Right ventricle myocardium superior (tissue), 1 donor: ENCODE measurements at regions not wholly inside any gene's neighbourhood (a gene's known extent, or its start where the extent isn't known, plus 50 kb on each side); places are given as distances from the start of the nearest gene placed in this dataset.
"Not testable (repeated sequence)": the region's sequence is repeated elsewhere in the genome, so short reads cannot be mapped to it uniquely, and the experiment has no call there.

ENCODE experiments used
- ATAC-seq: fragments of 200-7000 bp; cut with Tn5 transposase; one replicate; pipeline ENCODE4 v1.9.1; 2020; ENCODE audit warnings: mild to moderate bottlenecking; ENCODE audit not compliant: poor library complexity
- DNase-seq: peaks from one replicate; pipeline ENCODE4 v3.0.0-alpha.2; 2020
- intact Hi-C: fragments of 100-400 bp; cut with DNase I; formaldehyde crosslinking; loops from one replicate; pipeline ENCODE4 v1.11.2; 2022
- donor health status: DM: no; HTN: yes; CAD: no; lungs with severe emphysema.

DNA sequence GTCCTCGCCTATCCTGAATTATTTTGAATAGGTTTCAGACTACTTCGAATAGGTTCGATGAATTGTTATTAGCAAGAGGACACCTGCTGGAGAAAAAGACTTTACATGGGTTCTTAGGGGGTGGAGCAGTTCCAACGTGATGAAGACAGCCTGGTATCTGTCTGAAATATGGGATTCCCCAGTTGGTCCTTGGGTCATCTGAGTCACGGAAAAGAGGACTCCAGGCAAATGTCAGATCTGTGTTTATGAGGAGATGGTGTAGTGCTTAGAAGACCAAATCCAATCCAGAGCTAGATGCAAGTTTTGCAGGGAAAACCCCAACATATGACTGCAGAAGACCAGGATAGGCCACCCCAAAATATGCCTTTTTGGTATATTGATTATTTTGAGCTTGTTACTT, 98.9 kb upstream of the IGSF10 start:
- no peak for ATAC-seq
- DNase-seq: no peak
- intact Hi-C loops: no loop called here

DNA sequence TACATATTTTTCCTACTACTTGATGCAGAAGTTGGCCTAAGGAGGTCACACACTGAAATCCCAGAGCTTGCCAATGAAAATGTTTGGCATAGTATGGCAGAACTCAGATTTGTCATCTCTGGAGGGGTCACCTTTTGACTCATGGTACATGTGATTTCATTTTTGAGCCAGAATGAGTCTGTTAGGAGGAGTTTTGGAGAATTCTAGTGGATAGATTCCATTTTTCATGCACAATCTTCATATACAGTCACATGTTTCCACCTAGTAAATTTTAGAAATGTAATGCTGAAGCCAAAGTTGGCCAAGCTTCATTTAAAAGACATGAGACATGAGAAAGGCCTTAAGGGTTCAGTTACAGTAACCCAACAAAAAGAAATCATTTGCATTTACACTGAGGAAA, 97.8 kb upstream of the IGSF10 start:
- ATAC-seq: no peak
- no peak for DNase-seq
- intact Hi-C loops: no loop called here

DNA sequence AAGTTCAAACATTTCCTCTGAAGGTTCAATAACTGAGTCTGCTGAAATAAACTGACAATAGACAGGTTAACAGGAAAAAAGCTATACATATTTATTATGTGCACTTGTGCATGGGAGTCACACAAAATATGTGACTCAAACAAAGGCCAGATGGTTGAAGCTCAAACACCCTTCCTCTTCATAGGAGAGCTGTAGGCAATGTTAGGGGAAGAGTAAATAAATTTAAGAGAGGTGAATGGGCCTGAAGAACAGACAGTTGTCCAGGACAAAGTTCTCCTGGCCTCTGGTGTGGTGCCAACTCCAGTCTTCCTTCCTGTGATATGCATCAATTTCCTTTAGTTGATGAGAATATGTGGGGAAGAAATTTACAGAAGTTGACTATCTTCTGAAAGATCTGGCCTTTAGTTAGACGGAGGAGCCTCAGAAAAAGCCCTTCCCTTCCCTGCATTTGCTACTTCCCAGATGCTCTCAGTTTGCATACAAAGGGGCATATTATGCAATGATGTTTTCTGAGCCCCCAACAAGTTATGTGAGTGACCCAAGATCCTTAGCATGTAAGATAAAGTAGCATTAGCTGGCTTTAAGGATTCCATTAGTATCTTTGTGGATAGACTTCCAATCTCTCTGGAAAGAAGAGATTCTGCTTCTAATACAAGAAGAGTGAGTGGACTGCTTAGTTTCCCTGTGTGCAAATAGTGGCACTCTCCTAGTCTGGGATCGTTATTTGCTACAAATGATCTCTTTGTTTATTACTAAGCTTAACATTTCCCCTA, 96.4 kb upstream of the IGSF10 start:
- no peak for DNase-seq
- ATAC-seq: no peak
- intact Hi-C loops: no loop called here

DNA sequence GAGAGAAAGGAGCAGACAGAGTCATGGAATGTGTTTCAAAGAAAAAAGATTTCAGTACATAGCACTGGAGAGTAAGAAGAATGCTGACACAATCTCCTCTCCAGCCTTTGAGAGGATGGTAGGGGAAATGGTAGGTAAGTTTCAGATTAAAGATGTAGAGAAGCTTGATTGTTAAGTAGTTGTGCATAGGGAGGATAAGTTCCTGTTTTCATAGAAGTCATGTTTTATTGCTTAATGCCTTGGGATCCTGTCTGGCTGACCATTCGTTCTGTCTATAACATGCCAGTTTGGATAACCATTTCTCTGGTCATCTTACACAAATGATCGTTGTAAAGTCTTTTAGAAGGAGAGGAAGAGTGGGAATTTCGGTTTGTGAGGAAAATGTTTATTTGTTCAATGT, 95.7 kb upstream of the IGSF10 start:
- intact Hi-C loops: no loop called here
- no peak for DNase-seq
- no peak for ATAC-seq

DNA sequence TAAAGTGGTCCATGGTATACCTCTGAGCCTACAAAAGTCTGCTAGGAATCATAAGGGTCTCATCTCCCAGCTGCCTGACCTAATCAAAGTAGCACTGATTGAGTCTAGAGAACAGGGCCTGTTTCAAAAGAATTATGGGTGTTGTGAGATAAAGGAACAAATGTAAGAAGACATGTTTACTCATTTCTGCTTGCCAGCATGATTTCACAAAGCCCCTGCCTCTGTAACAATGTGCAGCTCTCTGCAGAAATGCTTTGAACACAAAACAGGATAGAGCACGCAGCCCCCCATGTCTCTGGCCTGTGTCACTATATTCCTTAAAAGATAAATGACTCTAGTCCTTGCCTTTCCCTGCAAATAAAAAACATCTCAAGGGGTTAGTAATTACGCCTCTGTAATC, 94.7 kb upstream of the IGSF10 start:
- intact Hi-C loops: no loop called here
- DNase-seq (no peak), ATAC-seq (no peak)

DNA sequence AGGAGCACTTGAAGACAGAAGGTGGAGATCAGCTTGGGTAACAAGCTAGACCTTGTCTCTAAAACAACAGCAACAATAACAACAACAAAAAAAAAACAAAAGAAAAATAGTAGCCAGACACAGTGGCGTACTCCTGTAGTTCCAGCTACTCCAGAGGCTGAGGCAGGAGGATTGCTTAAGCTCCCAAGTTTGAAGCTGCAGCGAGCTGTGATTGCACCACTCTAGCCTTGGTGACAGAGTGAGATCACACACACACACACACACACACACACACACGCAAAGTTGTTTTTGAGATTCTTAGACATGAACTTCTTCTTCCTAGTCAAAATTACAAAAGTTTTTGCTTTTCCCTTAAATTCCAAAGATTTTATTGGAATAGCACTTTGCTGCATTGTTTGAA, 93.0 kb upstream of the IGSF10 start:
- ATAC-seq (peak; percentile 39), DNase-seq (peak; percentile 59)
- intact Hi-C loops: no loop called here

DNA sequence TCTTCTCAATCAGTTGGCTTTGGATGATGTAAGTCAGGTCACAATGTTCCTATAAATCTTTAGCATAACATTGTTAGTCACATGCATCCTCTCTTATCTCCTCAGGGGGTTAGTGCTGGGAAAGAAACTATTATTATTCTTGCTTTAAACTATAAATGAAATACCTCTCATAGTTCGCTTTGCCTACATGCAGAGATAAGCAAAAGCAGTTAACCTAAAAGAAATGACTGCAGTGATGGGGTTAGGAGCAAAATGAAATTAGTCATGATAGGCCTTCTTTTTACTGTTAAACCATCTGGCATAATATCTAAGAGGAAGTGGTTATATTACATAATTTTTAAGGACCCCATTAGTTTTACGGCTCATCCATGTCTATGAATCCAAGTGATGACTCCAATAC, 91.7 kb upstream of the IGSF10 start:
- intact Hi-C loops: no loop called here
- ATAC-seq: no peak
- no peak for DNase-seq

DNA sequence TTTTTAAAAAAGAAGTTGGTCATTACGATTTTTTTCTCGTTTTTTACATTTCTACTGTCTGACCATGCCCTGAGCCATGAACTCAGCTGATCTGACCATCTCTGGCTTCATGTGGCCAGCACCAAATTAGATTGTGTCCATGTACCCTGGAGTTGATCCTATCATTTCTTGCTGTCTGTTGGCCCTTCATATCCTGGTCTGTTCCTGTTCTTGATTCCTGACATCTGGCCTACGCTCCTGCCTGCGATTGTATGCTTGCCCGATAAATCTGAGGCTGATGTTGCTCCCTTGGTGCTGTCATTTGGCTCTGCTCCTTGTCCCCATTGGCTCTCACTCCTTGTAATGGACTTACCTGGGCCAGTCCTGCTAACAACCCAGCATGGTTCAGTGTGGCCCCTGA, 89.8 kb upstream of the IGSF10 start:
- no peak for DNase-seq
- intact Hi-C loops: no loop called here
- ATAC-seq: peak; percentile 63

DNA sequence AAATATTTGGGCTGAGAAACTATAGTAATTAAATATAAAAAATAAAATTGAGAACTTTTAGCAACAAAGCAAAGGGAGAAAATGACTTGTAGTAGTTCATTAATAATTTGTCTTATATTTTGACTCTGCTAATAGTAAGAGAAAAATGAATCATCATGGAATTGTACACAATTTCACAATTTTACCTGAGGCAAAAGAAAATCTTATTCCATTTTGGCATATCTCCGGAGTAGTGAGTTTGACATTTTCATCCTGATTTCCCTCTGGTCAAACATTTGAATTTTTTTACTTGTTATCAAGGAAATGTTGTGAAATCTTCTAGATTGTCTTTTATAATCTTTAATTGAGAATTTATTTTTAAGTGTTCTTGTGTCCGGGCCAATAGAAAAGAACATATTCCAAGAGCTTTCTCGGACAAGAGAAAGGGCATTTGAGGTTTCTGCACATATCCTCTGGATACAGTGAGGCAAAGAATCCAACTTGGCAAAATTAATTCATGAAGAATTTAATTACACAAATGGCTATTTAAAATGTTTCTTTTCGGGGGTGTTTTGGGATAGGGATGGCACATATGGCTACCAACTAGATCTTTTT, 89.3 kb upstream of the IGSF10 start:
- intact Hi-C loops: no loop called here
- no peak for DNase-seq
- peak; percentile 72 for ATAC-seq

DNA sequence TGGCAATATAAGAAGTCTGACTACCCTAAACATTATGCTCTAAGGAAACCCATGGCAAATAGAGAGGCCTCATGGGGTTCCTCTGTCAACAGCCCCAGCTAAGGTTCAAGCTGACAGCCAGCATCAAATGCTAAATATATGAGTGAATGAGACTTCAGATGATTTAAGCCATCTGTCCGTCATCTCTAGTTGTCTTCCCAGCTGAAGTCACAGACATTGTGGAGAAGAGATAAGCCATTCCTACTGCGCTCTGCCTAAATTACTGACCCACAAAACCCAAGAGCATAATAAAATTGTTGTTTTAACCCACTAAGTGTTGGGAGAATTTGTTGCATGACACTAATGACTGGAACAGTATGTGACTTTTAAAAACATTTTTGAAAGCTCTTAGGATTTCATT, 87.3 kb upstream of the IGSF10 start:
- peak; percentile 75 for ATAC-seq
- intact Hi-C loops: no loop called here
- DNase-seq: no peak

DNA sequence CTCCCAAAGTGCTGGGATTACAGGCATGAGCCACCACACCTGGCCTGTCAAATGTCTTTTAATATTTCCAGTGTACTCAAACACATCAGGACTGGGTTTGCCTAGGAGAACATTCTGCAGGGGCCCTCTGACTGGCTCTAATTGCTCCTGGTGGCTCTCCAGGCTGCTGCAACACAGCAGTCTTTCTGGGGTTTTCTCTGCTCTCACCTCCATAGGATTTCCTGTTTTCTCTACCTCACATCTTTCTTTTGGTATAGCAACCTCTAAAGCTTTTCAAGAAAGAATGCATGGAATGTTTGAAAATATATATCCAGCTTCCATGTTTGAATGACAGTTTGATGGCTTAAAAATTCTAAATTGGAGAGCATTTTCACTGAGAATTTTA, 83.3 kb upstream of the IGSF10 start:
- ATAC-seq (no peak), DNase-seq (no peak)
- intact Hi-C loops: no loop called here

DNA sequence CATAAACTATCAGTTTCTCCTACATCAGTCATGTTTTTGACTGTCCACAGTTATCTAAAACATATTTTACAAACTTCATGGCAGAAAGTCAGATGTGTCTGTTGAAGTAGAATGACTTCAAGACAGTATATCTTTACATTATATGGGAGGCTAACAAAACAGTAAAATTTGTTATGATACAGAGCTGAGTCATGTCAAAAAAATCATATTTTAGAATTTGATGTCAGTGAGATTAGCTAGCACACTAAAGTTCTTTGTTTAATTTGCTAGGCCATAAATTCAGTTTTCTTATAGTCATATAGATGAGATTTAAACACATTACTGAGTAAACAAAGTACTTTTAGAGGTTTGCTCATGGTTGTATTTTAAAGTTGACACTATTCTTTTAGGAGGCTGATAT, 80.3 kb upstream of the IGSF10 start:
- no peak for ATAC-seq
- intact Hi-C loops: no loop called here

DNA sequence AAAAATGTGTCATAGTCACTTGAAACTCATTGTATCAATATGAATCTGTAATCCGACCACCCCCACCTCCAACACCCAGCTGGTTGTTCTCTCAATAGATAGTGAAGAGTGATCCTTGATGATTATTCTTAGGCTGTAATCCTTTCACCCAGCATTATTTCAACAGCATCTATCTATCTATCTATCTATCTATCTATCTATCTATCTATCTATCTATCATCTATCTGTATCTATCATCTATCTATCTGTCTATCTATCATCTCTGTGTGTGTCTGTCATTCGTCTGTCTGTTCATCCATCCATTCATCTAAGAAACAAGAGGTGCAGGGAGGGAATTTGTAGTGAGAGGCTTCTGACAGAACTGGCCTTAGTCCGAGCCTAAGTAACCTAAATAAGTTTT, 78.7 kb upstream of the IGSF10 start:
- ATAC-seq: no peak
- intact Hi-C loops: no loop called here
- no peak for DNase-seq

More for the DNA sequence above, 80.3 kb upstream of the IGSF10 start:
- no peak for DNase-seq

DNA sequence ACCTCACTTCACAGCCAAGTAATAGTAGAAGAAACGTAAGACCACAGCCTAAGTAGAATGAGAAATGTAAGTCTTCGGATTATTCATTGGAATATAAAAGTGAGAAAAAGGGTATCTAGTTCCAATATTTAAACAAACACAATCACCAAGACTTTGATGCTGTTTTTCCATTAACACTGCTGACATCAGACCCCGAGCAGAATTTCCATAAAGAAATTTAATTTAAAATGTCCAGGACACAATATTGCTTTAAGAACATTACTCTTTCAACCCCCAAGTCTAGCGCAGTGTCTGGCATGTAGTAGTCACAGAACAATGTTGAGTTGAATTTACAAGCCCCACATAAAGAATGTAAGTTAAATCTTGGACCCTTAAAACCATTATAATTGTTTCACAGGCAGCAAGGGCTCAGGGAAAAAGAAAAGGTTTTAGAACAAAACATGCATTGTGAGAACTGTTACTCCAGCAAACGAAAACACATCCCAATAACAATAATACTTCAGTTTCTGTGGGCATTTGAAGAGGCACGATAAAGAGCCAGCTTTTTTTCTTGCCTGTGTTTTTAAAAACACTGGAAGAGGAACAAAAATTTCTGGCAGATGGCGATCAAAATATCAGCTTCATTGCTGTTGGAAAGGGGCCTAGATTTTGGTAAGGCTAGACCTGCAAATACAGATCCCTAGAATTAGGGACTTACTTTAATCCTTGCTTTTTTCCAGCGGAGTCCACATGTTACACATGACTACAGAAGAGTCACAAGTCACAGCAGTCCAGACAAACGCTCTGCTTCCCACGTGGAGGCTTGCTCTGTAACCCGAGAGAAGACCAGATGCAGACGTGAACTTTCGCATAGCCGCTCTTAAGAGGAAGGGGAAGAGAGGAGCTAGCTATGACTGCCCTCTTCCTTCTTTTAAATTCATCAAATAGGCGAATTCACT, 77.9 kb upstream of the IGSF10 start:
- peak; percentile 48 for DNase-seq
- intact Hi-C loops: no loop called here
- ATAC-seq: peak; percentile 76

DNA sequence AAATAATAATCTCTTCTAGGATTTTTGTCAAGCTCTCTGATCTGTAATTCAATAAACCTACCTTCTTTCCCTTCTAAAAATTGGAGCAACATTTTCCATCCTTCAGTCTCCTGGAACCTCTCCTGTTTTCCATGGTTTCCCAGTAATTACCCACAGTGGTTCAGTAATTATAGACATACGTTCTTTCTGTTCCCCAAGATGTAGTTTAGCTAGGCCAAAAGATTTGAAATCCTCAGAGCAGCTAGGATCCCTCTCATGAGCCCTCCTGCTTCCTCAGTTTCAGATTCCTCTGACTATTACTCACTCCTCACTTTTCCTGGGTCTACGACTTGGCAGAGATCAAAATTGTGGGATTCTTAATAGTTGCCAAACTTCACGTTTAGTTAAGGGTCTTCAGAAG, 76.9 kb upstream of the IGSF10 start:
- ATAC-seq: peak; percentile 31
- DNase-seq: no peak
- intact Hi-C loops: no loop called here

DNA sequence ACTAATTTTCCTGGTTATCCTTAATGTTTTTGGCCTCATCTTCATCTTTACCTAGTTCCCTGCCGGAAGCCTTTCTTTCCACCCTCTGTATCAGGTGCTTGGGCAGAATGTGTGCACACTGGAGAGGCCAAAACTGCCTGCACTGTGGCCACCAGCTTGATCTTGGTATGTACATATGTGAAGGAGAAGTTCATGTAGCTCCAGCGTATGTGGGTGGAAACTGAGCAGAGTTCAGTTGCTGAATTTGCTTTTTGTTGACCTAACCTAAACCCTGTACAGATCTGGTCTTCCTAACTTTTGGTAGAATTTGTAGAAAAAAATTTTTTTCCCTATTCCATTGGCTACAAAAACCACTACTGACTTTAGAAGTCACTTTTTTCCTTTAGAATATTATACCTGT, 65.9 kb upstream of the IGSF10 start:
- DNase-seq (no peak), ATAC-seq (no peak)
- intact Hi-C loops: no loop called here

DNA sequence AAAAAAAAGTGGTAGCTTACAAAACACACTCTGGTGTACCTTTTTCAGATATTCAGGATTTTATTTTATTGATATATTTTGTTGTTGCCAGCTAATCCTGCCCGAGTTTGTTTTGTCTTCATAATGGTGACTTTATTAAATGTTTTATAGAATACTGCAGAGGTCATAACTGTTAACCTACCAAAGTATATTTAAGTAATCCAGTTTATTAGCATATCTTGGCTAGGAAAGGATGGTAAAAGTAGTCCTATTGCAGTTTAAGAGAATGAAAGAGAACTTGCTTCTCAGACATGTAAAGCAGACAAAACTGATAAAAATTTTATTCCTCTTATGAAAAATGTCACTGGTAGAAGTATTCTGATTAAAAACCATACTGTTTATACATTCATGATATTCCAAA, 59.2 kb upstream of the IGSF10 start:
- intact Hi-C loops: no loop called here
- DNase-seq (no peak), ATAC-seq (no peak)

DNA sequence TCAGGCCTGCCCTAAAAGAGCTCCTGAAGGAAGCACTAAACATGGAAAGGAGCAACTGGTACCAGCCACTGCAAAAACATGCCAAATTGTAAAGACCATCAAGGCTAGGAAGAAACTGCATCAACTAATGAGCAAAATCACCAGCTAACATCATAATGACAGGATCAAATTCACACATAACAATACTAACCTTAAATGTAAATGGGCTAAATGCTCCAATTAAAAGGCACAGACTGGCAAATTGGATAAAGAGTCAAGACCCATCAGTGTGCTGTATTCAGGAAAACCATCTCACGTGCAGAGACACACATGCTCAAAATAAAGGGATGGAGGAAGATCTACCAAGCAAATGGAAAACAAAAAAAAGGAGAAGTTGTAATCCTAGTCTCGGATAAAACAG, 50.6 kb upstream of the IGSF10 start:
- intact Hi-C loops, ATAC-seq, DNase-seq: not testable (repeated sequence)
